Muscle layer of duodenum (tissue), 2 donors: ENCODE measurements at regions not wholly inside any gene's neighbourhood (a gene's known extent, or its start where the extent isn't known, plus 50 kb on each side); places are given as distances from the start of the nearest gene placed in this dataset.

ENCODE experiments used
- H3K27ac ChIP-seq: one replicate; pipeline ENCODE4 v1.7.0; 2013; ENCODE audit warnings: mild to moderate bottlenecking, low read length
- H3K27me3 ChIP-seq: one replicate; pipeline ENCODE4 v1.7.0; 2013; ENCODE audit warnings: low read depth, mild to moderate bottlenecking, control low read depth, low read length
- H3K36me3 ChIP-seq, 2 donors: one replicate each; pipeline ENCODE4 v1.7.0; 2013; ENCODE audit warnings: low read length in 2 of 2, control low read depth in 1 of 2, mild to moderate bottlenecking in 1 of 2; ENCODE audit not compliant: insufficient read depth in 2 of 2, control insufficient read depth in 1 of 2
- H3K4me1 ChIP-seq, 2 donors: one replicate each; pipeline ENCODE4 v1.7.0; 2013; ENCODE audit warnings: low read length in 2 of 2, mild to moderate bottlenecking in 2 of 2, control low read depth in 1 of 2, moderate library complexity in 1 of 2; ENCODE audit not compliant: insufficient read depth in 2 of 2, control insufficient read depth in 1 of 2
- H3K4me3 ChIP-seq, 2 donors: one replicate each; pipeline ENCODE4 v1.7.0; 2013; ENCODE audit warnings: low read length in 2 of 2, low read depth in 1 of 2, mild to moderate bottlenecking in 1 of 2
- H3K9me3 ChIP-seq, 2 donors: one replicate each; pipeline ENCODE4 v1.7.0; 2013; ENCODE audit warnings: low read length in 2 of 2, control low read depth in 1 of 2, mild to moderate bottlenecking in 1 of 2; ENCODE audit not compliant: control insufficient read depth in 1 of 2
- donor health status: healthy.

GRCh38 chr5:174516741-174517140 lies 207.6 kb upstream of the MSX2 start:
- Histone ChIP-seq H3K9me3 (no peaks in the 10 kb centered on the region), H3K36me3 (no peaks in the 10 kb centered on the region), H3K27me3 (no peaks in the 10 kb centered on the region), H3K27ac (no peak overlapping the region), H3K4me3 (no peak overlapping the region), H3K4me1 (no peaks in the 10 kb centered on the region)

GRCh38 chr5:174518512-174518911 lies 205.9 kb upstream of the MSX2 start:
- no peak overlapping the region for H3K27ac ChIP-seq
- no peaks in the 10 kb centered on the region for H3K4me1 ChIP-seq
- H3K9me3 ChIP-seq: no peaks in the 10 kb centered on the region
- H3K4me3 ChIP-seq: no peak overlapping the region
- H3K27me3 ChIP-seq: no peaks in the 10 kb centered on the region
- no peaks in the 10 kb centered on the region for H3K36me3 ChIP-seq

GRCh38 chr5:174520420-174521396 lies 203.7 kb upstream of the MSX2 start:
- no peak overlapping the region for H3K27ac ChIP-seq
- no peaks in the 10 kb centered on the region for H3K36me3 ChIP-seq
- H3K27me3 ChIP-seq: no peaks in the 10 kb centered on the region
- no peak overlapping the region for H3K4me3 ChIP-seq
- no peaks in the 10 kb centered on the region for H3K9me3 ChIP-seq
- H3K4me1 ChIP-seq: no peaks in the 10 kb centered on the region

DNA sequence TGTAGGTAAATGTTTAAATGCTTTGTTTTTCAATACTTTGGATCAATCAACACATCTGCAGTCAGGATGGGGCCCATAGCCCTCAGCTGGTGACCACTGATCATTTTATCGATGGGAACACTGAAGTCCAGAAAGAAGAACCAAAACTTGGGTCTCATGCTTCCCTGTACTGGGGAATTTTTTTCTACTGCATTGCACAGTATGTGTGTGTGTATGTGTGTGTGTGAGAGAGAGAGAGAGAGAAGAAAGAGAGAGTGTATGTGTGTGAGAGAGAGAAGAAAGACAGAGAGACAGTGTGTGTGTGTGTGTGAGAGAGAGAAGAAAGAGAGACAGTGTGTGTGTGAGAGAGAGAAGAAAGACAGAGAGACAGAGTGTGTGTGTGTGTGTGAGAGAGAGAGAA lies 202.9 kb upstream of the MSX2 start:
- no peak overlapping the region for H3K4me3 ChIP-seq
- no peaks in the 10 kb centered on the region for H3K4me1 ChIP-seq
- H3K36me3 ChIP-seq: no peaks in the 10 kb centered on the region
- no peaks in the 10 kb centered on the region for H3K27me3 ChIP-seq
- no peak overlapping the region for H3K27ac ChIP-seq
- no peaks in the 10 kb centered on the region for H3K9me3 ChIP-seq

GRCh38 chr5:174522480-174523260 lies 201.7 kb upstream of the MSX2 start:
- Histone ChIP-seq H3K27me3 (no peaks in the 10 kb centered on the region), H3K9me3 (no peaks in the 10 kb centered on the region), H3K4me1 (no peaks in the 10 kb centered on the region), H3K36me3 (no peaks in the 10 kb centered on the region), H3K27ac (no peak overlapping the region), H3K4me3 (no peak overlapping the region)

- no peak overlapping the region for H3K27ac ChIP-seq
- no peak overlapping the region for H3K4me3 ChIP-seq
- no peaks in the 10 kb centered on the region for H3K4me1 ChIP-seq
- no peaks in the 10 kb centered on the region for H3K36me3 ChIP-seq
- no peaks in the 10 kb centered on the region for H3K9me3 ChIP-seq
- H3K27me3 ChIP-seq: no peaks in the 10 kb centered on the region
These were observed 200.9 kb upstream of the MSX2 start for GRCh38 chr5:174523311-174524071.

DNA sequence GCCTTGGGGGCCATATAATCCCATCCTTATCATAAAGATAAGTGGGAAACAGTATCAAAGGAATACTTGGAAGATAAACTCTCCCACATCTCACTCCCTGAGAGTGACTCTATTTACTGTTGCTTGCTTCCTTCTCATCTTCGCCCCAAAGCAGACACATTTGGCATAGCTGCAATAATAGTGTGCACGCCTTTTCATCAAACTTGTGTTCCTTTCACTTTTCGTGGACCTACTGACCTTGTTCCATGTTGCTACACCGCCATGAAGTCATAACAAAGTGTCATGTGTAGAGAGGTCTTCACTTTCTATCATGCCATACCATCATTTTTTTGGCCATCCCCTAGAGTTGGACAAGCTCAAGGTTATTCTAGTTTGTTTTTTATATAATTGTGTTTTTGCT lies 200.0 kb upstream of the MSX2 start:
- Histone ChIP-seq H3K4me3 (no peak overlapping the region), H3K36me3 (no peaks in the 10 kb centered on the region), H3K27me3 (no peaks in the 10 kb centered on the region), H3K9me3 (no peaks in the 10 kb centered on the region), H3K4me1 (no peaks in the 10 kb centered on the region), H3K27ac (no peak overlapping the region)

- Histone ChIP-seq H3K4me3 (no peak overlapping the region), H3K27me3 (no peaks in the 10 kb centered on the region), H3K9me3 (no peaks in the 10 kb centered on the region), H3K36me3 (no peaks in the 10 kb centered on the region), H3K4me1 (no peaks in the 10 kb centered on the region), H3K27ac (no peak overlapping the region)
These were observed 198.2 kb upstream of the MSX2 start for GRCh38 chr5:174526177-174526576.

DNA sequence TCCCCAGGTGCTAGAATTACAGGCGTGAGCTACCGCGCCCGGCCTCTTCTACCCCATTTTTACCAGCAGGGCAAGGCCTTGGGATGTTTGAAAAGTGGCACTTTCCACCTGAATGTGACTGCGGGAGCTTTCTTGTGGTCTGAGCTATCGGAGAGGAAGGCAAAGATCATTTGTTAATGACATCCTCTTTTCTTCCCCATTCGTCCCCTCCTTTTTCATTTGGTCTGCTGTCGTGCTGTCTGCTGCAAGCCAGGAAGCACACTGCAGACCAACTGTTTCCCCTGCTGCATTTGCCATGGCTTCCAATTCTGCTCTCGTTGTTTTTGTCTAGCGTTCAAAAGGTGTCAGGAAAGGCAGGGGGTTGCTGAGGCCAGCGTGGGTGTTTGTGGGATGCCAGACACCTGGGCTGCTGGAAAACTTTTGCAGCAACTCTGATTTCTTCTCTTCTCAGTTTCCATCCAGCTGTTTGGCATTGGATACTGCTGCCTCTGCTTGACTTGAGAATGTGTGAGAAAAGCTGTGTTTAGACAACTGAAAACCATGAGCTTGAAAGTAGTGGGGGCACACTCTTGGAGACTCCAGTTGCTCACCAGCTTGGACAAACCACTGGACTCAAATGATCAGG lies 196.4 kb upstream of the MSX2 start:
- Histone ChIP-seq H3K36me3 (no peaks in the 10 kb centered on the region), H3K9me3 (no peaks in the 10 kb centered on the region)

GRCh38 chr5:174528821-174529544 lies 195.4 kb upstream of the MSX2 start:
- Histone ChIP-seq H3K36me3 (no peaks in the 10 kb centered on the region), H3K27me3 (no peaks in the 10 kb centered on the region), H3K9me3 (no peaks in the 10 kb centered on the region), H3K4me3 (no peak overlapping the region), H3K4me1 (peaks cover 8 to 18% of the 10 kb centered on the region in 2 donors), H3K27ac (no peak overlapping the region)

More for the DNA sequence above, 196.4 kb upstream of the MSX2 start:
- H3K27me3 ChIP-seq: no peaks in the 10 kb centered on the region
- H3K4me1 ChIP-seq: peaks cover 8 to 9% of the 10 kb centered on the region in 2 donors
- H3K27ac ChIP-seq: no peak overlapping the region
- no peak overlapping the region for H3K4me3 ChIP-seq
